GM13977 (cell line): ENCODE measurements at regions not wholly inside any gene's neighbourhood (a gene's known extent, or its start where the extent isn't known, plus 50 kb on each side); places are given as distances from the start of the nearest gene placed in this dataset.

Experiments used
- DNase-seq: peaks from one replicate; pipeline ENCODE4 v3.0.0; 2012; ENCODE audit warnings: low spot score
- CTCF ChIP-seq: IDR thresholded peaks from 2 replicates; pipeline ENCODE4 v1.5.1; 2012; ENCODE audit warnings: mild to moderate bottlenecking, control low read depth; ENCODE audit not compliant: insufficient read depth; ENCODE audit errors: extremely low read depth, missing control alignments
- in situ Hi-C: fragments of 300-500 bp; cut with MboI; formaldehyde crosslinking; loops from one replicate; pipeline ENCODE4 v1.12.0; 2022; ENCODE audit warnings: low sequenced_read_pairs, low pct_unique_long_range_greater_than_20kb, mixed read lengths, inconsistent platforms; ENCODE audit not compliant: unreplicated experiment

- in situ Hi-C loops = no loop called here
- no peak for TF ChIP-seq CTCF
- no peak for DNase-seq
These were observed 52.8 kb upstream of the RGS17 start for GRCh38 chr6:153183925-153184324.
